ENCODE measurements at regions not wholly inside any gene's neighbourhood (a gene's known extent, or its start where the extent isn't known, plus 50 kb on each side); places are given as distances from the start of the nearest gene placed in this dataset.

DNA sequence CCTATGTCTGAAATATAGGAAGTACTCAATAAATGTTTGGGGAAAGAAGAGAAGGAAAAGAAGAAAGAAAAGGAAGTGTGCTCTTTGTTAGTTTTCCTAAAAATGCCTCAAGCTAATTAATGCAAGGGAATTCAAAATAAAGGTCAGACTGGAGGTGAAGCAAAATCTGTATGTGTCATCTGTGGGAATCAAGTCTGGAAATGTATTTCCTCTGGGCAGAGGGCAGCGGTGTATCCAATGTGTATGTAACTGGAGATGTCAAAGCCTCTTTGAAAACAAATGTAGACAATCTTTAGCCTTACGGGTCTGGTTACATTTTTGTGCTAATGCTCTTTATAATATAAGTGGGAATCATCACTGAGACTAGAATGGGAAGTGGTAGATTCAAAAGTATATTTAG, 471.4 kb downstream of the MAN2A1 start:
- TF ChIP-seq HDAC6 (IDR thresholded peaks at IDR 0.05; ENCODE audit: low read depth, low read length) (no peak), SIX5 (IDR thresholded peaks at IDR 0.05; ENCODE audit: low read depth, low read length) (no peak), EP300 (IDR thresholded peaks at IDR 0.05; ENCODE audit: borderline replicate concordance in 1 of 2, low read depth in 2 of 2, low read length in 2 of 2) (no peak), POLR2A (IDR thresholded peaks at IDR 0.05; ENCODE audit: control extremely low read depth in 1 of 2, low read depth in 2 of 2, low read length in 2 of 2) (no peak), CHD1 (IDR thresholded peaks at IDR 0.05; ENCODE audit: low read depth, low read length) (no peak), TAF1 (IDR thresholded peaks at IDR 0.05; ENCODE audit: low read depth, low read length) (no peak)
- TF ChIP-seq, protein P1, sequence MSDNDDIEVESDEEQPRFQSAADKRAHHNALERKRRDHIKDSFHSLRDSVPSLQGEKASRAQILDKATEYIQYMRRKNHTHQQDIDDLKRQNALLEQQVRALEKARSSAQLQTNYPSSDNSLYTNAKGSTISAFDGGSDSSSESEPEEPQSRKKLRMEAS (IDR thresholded peaks at IDR 0.05) = no peak
- TF ChIP-seq, protein P2, sequence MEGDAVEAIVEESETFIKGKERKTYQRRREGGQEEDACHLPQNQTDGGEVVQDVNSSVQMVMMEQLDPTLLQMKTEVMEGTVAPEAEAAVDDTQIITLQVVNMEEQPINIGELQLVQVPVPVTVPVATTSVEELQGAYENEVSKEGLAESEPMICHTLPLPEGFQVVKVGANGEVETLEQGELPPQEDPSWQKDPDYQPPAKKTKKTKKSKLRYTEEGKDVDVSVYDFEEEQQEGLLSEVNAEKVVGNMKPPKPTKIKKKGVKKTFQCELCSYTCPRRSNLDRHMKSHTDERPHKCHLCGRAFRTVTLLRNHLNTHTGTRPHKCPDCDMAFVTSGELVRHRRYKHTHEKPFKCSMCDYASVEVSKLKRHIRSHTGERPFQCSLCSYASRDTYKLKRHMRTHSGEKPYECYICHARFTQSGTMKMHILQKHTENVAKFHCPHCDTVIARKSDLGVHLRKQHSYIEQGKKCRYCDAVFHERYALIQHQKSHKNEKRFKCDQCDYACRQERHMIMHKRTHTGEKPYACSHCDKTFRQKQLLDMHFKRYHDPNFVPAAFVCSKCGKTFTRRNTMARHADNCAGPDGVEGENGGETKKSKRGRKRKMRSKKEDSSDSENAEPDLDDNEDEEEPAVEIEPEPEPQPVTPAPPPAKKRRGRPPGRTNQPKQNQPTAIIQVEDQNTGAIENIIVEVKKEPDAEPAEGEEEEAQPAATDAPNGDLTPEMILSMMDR (IDR thresholded peaks at IDR 0.05; ENCODE audit: control extremely low read depth in 1 of 3, insufficient read depth in 1 of 3, low read depth in 1 of 3, low read length in 3 of 3) = no peak
